SK-N-SH treated with all-trans-retinoic acid at 6 μM for 48 hours (cell line): ENCODE measurements at regions not wholly inside any gene's neighbourhood (a gene's known extent, or its start where the extent isn't known, plus 50 kb on each side); places are given as distances from the start of the nearest gene placed in this dataset.
"Not testable (repeated sequence)": the region's sequence is repeated elsewhere in the genome, so short reads cannot be mapped to it uniquely, and the experiment has no call there.

Experiments
- CSDC2 ChIP-seq: fragments of 250-450 bp; sonication (Bioruptor Pico); IDR thresholded peaks from 2 replicates; pipeline ENCODE4 v1.5.0; 2020; ENCODE audit warnings: mild to moderate bottlenecking, moderate library complexity
- ISL1 ChIP-seq: fragments of 250-450 bp; sonication (Bioruptor Pico); IDR thresholded peaks from 2 replicates; pipeline ENCODE4 v2.1.2; 2022; ENCODE audit warnings: mild to moderate bottlenecking, moderate library complexity
- SNAI2 ChIP-seq: fragments of 250-450 bp; sonication (Bioruptor Pico); IDR thresholded peaks from 2 replicates; pipeline ENCODE4 v1.5.0; 2020; ENCODE audit warnings: mild to moderate bottlenecking, moderate library complexity
- TCF4 ChIP-seq: fragments of 250-450 bp; sonication (Bioruptor Pico); IDR thresholded peaks from 2 replicates; pipeline ENCODE4 v1.8.0; 2021; ENCODE audit warnings: mild to moderate bottlenecking, moderate library complexity, borderline replicate concordance
- ZFP3 ChIP-seq: fragments of 250-450 bp; sonication (Bioruptor Pico); IDR thresholded peaks from 2 replicates; pipeline ENCODE4 v1.5.0; 2020; ENCODE audit warnings: mild to moderate bottlenecking, moderate library complexity
- ZNF8 ChIP-seq: fragments of 450-650 bp; formaldehyde crosslinking; IDR thresholded peaks from 2 replicates; pipeline ENCODE4 v1.5.0; 2020; ENCODE audit warnings: mild to moderate bottlenecking, moderate library complexity
- TF ChIP-seq, protein P1 (sequence below): fragments of 250-450 bp; sonication (Bioruptor Pico); IDR thresholded peaks from 2 replicates; pipeline ENCODE4 v1.5.1; 2020; ENCODE audit warnings: low read depth, mild to moderate bottlenecking, moderate library complexity
- TF ChIP-seq, protein P2 (sequence below): fragments of 250-450 bp; sonication (Bioruptor Pico); IDR thresholded peaks from 2 replicates; pipeline ENCODE4 v1.5.0; 2020; ENCODE audit warnings: mild to moderate bottlenecking, moderate library complexity

DNA sequence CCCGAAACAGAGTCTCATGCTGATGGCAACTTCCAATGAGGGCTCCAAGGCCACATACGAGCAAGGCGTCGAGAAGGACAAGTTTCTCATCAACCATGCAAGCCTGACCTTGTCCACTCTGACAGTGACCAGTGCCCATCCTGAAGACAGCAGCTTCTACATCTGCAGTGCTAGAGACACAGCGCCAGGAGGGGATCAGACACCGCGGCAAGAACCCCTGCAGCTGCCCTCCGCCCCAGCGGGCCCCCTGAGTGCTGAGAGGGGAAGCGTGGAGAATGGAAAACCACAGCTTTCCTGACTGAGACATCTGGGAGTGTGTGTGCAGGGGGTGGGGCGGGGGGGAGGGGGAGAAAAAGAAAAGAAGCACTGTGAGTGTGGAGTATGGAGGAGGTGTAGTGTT lies 122.0 kb upstream of the PRSS1 start:
- TF ChIP-seq TCF4 (CRISPR knock-in tag); ZNF8 (CRISPR knock-in tag); SNAI2 (CRISPR knock-in tag); ISL1; ZFP3; CSDC2 (CRISPR knock-in tag): not testable (repeated sequence)
- TF ChIP-seq, protein P1, sequence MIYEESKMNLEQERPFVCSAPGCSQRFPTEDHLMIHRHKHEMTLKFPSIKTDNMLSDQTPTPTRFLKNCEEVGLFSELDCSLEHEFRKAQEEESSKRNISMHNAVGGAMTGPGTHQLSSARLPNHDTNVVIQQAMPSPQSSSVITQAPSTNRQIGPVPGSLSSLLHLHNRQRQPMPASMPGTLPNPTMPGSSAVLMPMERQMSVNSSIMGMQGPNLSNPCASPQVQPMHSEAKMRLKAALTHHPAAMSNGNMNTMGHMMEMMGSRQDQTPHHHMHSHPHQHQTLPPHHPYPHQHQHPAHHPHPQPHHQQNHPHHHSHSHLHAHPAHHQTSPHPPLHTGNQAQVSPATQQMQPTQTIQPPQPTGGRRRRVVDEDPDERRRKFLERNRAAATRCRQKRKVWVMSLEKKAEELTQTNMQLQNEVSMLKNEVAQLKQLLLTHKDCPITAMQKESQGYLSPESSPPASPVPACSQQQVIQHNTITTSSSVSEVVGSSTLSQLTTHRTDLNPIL (CRISPR knock-in tag), result not testable (repeated sequence)
- TF ChIP-seq, protein P2, sequence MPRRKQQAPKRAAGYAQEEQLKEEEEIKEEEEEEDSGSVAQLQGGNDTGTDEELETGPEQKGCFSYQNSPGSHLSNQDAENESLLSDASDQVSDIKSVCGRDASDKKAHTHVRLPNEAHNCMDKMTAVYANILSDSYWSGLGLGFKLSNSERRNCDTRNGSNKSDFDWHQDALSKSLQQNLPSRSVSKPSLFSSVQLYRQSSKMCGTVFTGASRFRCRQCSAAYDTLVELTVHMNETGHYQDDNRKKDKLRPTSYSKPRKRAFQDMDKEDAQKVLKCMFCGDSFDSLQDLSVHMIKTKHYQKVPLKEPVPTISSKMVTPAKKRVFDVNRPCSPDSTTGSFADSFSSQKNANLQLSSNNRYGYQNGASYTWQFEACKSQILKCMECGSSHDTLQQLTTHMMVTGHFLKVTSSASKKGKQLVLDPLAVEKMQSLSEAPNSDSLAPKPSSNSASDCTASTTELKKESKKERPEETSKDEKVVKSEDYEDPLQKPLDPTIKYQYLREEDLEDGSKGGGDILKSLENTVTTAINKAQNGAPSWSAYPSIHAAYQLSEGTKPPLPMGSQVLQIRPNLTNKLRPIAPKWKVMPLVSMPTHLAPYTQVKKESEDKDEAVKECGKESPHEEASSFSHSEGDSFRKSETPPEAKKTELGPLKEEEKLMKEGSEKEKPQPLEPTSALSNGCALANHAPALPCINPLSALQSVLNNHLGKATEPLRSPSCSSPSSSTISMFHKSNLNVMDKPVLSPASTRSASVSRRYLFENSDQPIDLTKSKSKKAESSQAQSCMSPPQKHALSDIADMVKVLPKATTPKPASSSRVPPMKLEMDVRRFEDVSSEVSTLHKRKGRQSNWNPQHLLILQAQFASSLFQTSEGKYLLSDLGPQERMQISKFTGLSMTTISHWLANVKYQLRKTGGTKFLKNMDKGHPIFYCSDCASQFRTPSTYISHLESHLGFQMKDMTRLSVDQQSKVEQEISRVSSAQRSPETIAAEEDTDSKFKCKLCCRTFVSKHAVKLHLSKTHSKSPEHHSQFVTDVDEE, result not testable (repeated sequence)
